GM12878 (cell line): ENCODE measurements at regions not wholly inside any gene's neighbourhood (a gene's known extent, or its start where the extent isn't known, plus 50 kb on each side); places are given as distances from the start of the nearest gene placed in this dataset.

Experiments used
- ATAC-seq: fragments of 200-7000 bp; cut with Tn5 transposase; 3 replicates; pipeline ENCODE4 v1.9.1; 2020; ENCODE audit warnings: mild to moderate bottlenecking, moderate library complexity
- BruUV-seq: library from RNA; stranded (reverse); fragments of 400-500 nt; replicated peaks from 2 replicates; lab custom pipeline; 2021; lab: Mats Ljungman, UMichigan
- CTCF ChIA-PET: fragments of 300-600 bp; sonication (Branson Sonifier 250); formaldehyde crosslinking; extraction: SDS; loops from one replicate; lab custom pipeline; 2021; ENCODE audit warnings: inconsistent platforms; lab: Yijun Ruan, JAX
- POLR2A ChIA-PET: fragments of 350-600 bp; formaldehyde crosslinking; extraction: SDS; loops from one replicate; lab custom pipeline; 2021; ENCODE audit warnings: inconsistent platforms; lab: Charles Lee
- RAD21 ChIA-PET: fragments of 300-600 bp; sonication (Branson Sonifier 250); formaldehyde crosslinking; loops from one replicate; lab custom pipeline; 2023; ENCODE audit warnings: antibody characterized with exemption; ENCODE audit not compliant: unreplicated experiment; lab: Charles Lee
- SMC1A ChIA-PET: fragments of 300-600 bp; sonication (Branson Sonifier 250); formaldehyde crosslinking; loops from one replicate; lab custom pipeline; 2023; ENCODE audit not compliant: unreplicated experiment, uncharacterized antibody; lab: Charles Lee
- DNase-seq: peaks from one replicate; pipeline ENCODE4 v3.0.0-alpha.2; 2011; ENCODE audit warnings: low read depth, low spot score
- FAIRE-seq: peaks from 3 replicates; lab custom pipeline; 2011; peaks lifted over from hg19 to GRCh38; lab: Jason Lieb, UNC
- H2AFZ ChIP-seq: 2 replicates; pipeline ENCODE4 v1.6.0; 2011; ENCODE audit warnings: low read depth, low read length, control low read depth; ENCODE audit not compliant: control insufficient read depth
- H3K27ac ChIP-seq: 2 replicates; pipeline ENCODE4 v1.5.1; 2011; ENCODE audit warnings: control low read depth; ENCODE audit not compliant: control insufficient read depth, insufficient read depth
- H3K27me3 ChIP-seq, 2 experiments: replicated peaks in 1 of 2; 2 replicates each; pipeline versions ENCODE4 v1.6.0 to v1.6.1; 2011; ENCODE audit warnings: low read length in 1 of 2; ENCODE audit not compliant: control insufficient read depth in 2 of 2, insufficient read depth in 2 of 2
- H3K36me3 ChIP-seq, 2 experiments: 2 replicates each; pipeline ENCODE4 v1.5.1; 2011; ENCODE audit warnings: low read length in 1 of 2; ENCODE audit not compliant: control insufficient read depth in 2 of 2, insufficient read depth in 2 of 2
- H3K4me1 ChIP-seq: 2 replicates; pipeline ENCODE4 v1.6.1; 2011; ENCODE audit warnings: mild to moderate bottlenecking, low read length, moderate library complexity, mixed read lengths; ENCODE audit not compliant: control insufficient read depth, insufficient read depth
- H3K4me2 ChIP-seq: 2 replicates; pipeline ENCODE4 v1.6.0; 2011; ENCODE audit warnings: control low read depth; ENCODE audit not compliant: control insufficient read depth, insufficient read depth
- H3K4me3 ChIP-seq: fragments of 200-600 bp; sonication (generic); 2 replicates; pipeline ENCODE4 v1.5.1; 2016
- H3K79me2 ChIP-seq: 2 replicates; pipeline ENCODE4 v1.6.0; 2011; ENCODE audit warnings: low read length; ENCODE audit not compliant: control insufficient read depth, insufficient read depth
- H3K9ac ChIP-seq: 2 replicates; pipeline ENCODE4 v1.8.0; 2011; ENCODE audit warnings: low read length, control low read depth, mixed read lengths; ENCODE audit not compliant: control insufficient read depth, insufficient read depth
- H3K9me3 ChIP-seq: replicated peaks from 3 replicates; pipeline ENCODE4 v1.5.1; 2011; ENCODE audit warnings: mild to moderate bottlenecking, low read length; ENCODE audit not compliant: control insufficient read depth, insufficient read depth
- H4K20me1 ChIP-seq: 2 replicates; pipeline ENCODE4 v1.6.0; 2011; ENCODE audit not compliant: control insufficient read depth, insufficient read depth
- EP300 ChIP-seq, 2 experiments: fragments of 150-350 bp in 1 of 2; IDR thresholded peaks; 2 replicates each; pipeline ENCODE4 v1.6.1; 2011 to 2012; ENCODE audit warnings: low read depth in 2 of 2, low read length in 2 of 2, borderline replicate concordance in 1 of 2, improper control_type of control experiment in 1 of 2, inconsistent platforms in 1 of 2; ENCODE audit not compliant: control insufficient read depth in 1 of 2
- IKZF1 ChIP-seq: fragments of 450-650 bp; conservative IDR thresholded peaks from 2 replicates; pipeline ENCODE4 v1.6.1; 2017; ENCODE audit warnings: antibody characterized with exemption, mild to moderate bottlenecking
- IRF3 ChIP-seq: fragments of 450-650 bp; IDR thresholded peaks from 2 replicates; pipeline ENCODE4 v1.6.1; 2014; ENCODE audit warnings: mild to moderate bottlenecking
- IRF5 ChIP-seq: fragments of 450-650 bp; IDR thresholded peaks from 2 replicates; pipeline ENCODE4 v1.6.1; 2017; ENCODE audit warnings: borderline replicate concordance
- MXI1 ChIP-seq: fragments of 150-350 bp; IDR thresholded peaks from 2 replicates; pipeline ENCODE4 v1.6.1; 2011; ENCODE audit warnings: low read depth, mild to moderate bottlenecking, inconsistent platforms, low read length, improper control_type of control experiment
- POLR2AphosphoS2 ChIP-seq: IDR thresholded peaks from 2 replicates; pipeline ENCODE4 v1.6.1; 2011; ENCODE audit warnings: low read depth, mild to moderate bottlenecking, low read length, improper control_type of control experiment, moderate library complexity
- SRF ChIP-seq, 2 experiments: IDR thresholded peaks; 2 replicates each; pipeline ENCODE4 v1.6.1; 2011; ENCODE audit warnings: low read depth in 2 of 2, low read length in 2 of 2, mild to moderate bottlenecking in 1 of 2, moderate library complexity in 1 of 2
- WGBS: methylation state at CpG from one replicate; pipeline ENCODE4 v1.1.6; 2016; ENCODE audit warnings: low lambda C conversion rate; ENCODE audit not compliant: insufficient replicate concordance, insufficient coverage; ENCODE audit errors: missing lambda C conversion rate; 5-methylcytosine and 5-hydroxymethylcytosine counted together
- in situ Hi-C: fragments of 300-500 bp; cut with MboI; formaldehyde crosslinking; loops from 9 replicates; pipeline ENCODE4 v1.14.3; 2018; ENCODE audit warnings: mixed read lengths
- intact Hi-C: fragments of 100-400 bp; cut with micrococcal nuclease; formaldehyde crosslinking; loops from one replicate; pipeline ENCODE4 v1.14.2; 2022; ENCODE audit not compliant: unreplicated experiment

- ChIA-PET CTCF (interaction anchor here (0.8 to 1.2 kb wide), 4 partner anchors 13 to 102 kb away, joined by 3 read pairs; no protein-coding TSS in a partner anchor), SMC1A (interaction anchor here (0.9 to 4.3 kb wide), 10 partner anchors 11 to 375 kb away, joined by 3 to 41 read pairs (median 4); no protein-coding TSS in a partner anchor), POLR2A (interaction anchor here (1.7 kb wide), 1 partner anchor 15 kb away, joined by 5 read pairs; no protein-coding TSS in a partner anchor), RAD21 (interaction anchor here (1.1 to 2.0 kb wide), 5 partner anchors 8 to 389 kb away, joined by 3 to 24 read pairs (median 4); no protein-coding TSS in a partner anchor)
- ATAC-seq (no peak), FAIRE-seq (no peak), DNase-seq (no peak)
- Histone ChIP-seq H3K9ac (no peak overlapping the region), H3K27me3 (no peaks in the 10 kb centered on the region), H3K4me3 (no peak overlapping the region), H4K20me1 (no peaks in the 10 kb centered on the region), H3K79me2 (no peaks in the 10 kb centered on the region), H3K4me1 (no peaks in the 10 kb centered on the region), H3K36me3 (no peaks in the 10 kb centered on the region), H3K27ac (no peak overlapping the region), H3K4me2 (no peak overlapping the region), H2AFZ (no peak overlapping the region), H3K9me3 (no peaks in the 10 kb centered on the region)
- no TSS peak for BruUV-seq
- intact Hi-C loops, result no loop called here
- WGBS, result 42% methylated on average over 3 of the region's 3 CpGs
- in situ Hi-C loops, result no loop called here
- TF ChIP-seq IRF5, result no peak
- TF ChIP-seq IKZF1, result 0 out of 2 replicates have a peak, but pooled peaks have one; percentile 10
Measured at GRCh38 chr13:103291226-103291625, 225.0 kb upstream of the SLC10A2 start.

GRCh38 chr13:103289681-103290080 lies 223.5 kb upstream of the SLC10A2 start:
- SMC1A ChIA-PET, result interaction anchor here (1.4 kb wide), 1 partner anchor 13 kb away, joined by 8 read pairs; no protein-coding TSS in a partner anchor
- POLR2A ChIA-PET, result no interaction called here

More at GRCh38 chr13:103289681-103290080, 223.5 kb upstream of the SLC10A2 start:
- Histone ChIP-seq H3K36me3 (no peaks in the 10 kb centered on the region), H2AFZ (no peak overlapping the region), H4K20me1 (no peaks in the 10 kb centered on the region), H3K4me1 (no peaks in the 10 kb centered on the region), H3K27ac (no peak overlapping the region), H3K27me3 (no peaks in the 10 kb centered on the region)
- no peak for TF ChIP-seq MXI1
- TF ChIP-seq IRF3, result no peak
- no peak for TF ChIP-seq SRF (IDR thresholded peaks at IDR 0.05; ENCODE audit: low read depth in 2 of 2, low read length in 2 of 2)
- TF ChIP-seq EP300 (IDR thresholded peaks at IDR 0.05; ENCODE audit: borderline replicate concordance in 1 of 2, control insufficient read depth in 1 of 2, low read depth in 2 of 2, low read length in 2 of 2), result no peak
- no peak for TF ChIP-seq POLR2AphosphoS2
- TF ChIP-seq, all 136 proteins: peak for 0
- ATAC-seq, result no peak
- Histone ChIP-seq H3K79me2 (no peaks in the 10 kb centered on the region), H3K4me3 (no peak overlapping the region), H3K9me3 (no peaks in the 10 kb centered on the region), H3K4me2 (no peak overlapping the region), H3K9ac (no peak overlapping the region)
- CTCF ChIA-PET, result interaction anchor here (0.9 kb wide), 1 partner anchor 11 kb away, joined by 3 read pairs; no protein-coding TSS in a partner anchor
- BruUV-seq, result no TSS peak
- RAD21 ChIA-PET, result no interaction called here
- intact Hi-C loops, result loop anchor here (1.0 to 10.0 kb wide), 2 partner anchors 24 to 375 kb away; no protein-coding TSS in a partner anchor
- DNase-seq, result no peak
- in situ Hi-C loops, result no loop called here
- FAIRE-seq, result no peak
